ENCODE measurements at regions not wholly inside any gene's neighbourhood (a gene's known extent, or its start where the extent isn't known, plus 50 kb on each side); places are given as distances from the start of the nearest gene placed in this dataset.

DNA sequence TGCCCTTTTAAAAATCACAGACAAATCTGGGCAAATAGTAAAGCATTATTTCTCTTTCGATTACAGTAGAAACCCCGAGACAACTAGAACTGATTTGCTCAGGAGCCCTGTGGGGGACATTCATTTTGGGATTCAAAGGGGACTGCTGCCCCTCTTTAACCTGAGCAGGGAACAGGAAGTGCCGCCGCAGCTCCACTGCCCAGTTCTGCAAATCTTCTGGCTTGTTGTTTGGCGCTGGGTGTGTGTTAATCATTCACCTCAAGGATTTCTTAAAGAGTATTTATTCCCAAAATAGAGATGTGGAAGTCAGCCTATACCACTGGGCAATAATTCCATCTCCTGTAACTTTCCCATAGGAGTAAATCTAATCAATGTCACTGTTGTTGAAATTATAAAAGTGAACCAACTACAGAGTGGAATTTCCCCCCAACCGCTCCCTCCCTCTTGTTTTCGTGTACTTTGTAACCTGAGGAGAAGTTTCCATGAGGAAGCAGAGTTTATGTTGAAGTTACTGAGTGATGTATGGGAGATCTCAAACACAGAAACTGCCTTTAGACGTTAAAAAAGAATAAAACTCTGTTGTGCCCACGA lies 515.8 kb downstream of the KLF12 start:
- 35 to 48% (median 39%) methylated on average over 9 of the region's 9 CpGs for WGBS, 4 donors
- no peak overlapping the region for H3K4me3 ChIP-seq

DNA sequence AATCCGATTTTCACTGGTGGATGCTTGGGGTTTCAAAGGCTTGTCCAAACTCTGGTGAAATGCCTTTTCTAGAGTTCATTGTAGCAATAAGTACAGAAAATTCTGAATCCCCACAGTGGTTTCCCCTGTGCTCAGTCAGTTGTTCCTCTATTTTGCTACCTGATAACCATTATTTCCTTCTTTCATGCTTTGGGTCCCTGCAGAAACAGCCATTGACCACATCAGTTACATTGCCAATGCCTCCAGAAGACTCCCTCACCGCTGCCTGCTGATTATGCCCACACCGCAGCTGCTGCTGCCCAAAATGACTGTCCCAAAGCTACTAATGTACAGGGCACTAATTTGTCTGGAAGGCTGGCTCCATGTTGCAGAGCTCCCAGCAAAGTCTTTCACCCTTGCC lies 517.3 kb downstream of the KLF12 start:
- intact Hi-C loops (cut with DNase I): no loop called here
- WGBS, 4 donors: 73 to 86% (median 82%) methylated on average over 3 of the region's 3 CpGs
- no peaks in the 10 kb centered on the region for H3K27me3 ChIP-seq
- no peak overlapping the region for H3K27ac ChIP-seq
- H3K4me3 ChIP-seq: no peak overlapping the region
- H3K4me1 ChIP-seq (replicated peaks in 1 of 2): no peaks in the 10 kb centered on the region
- TF ChIP-seq, protein P1, sequence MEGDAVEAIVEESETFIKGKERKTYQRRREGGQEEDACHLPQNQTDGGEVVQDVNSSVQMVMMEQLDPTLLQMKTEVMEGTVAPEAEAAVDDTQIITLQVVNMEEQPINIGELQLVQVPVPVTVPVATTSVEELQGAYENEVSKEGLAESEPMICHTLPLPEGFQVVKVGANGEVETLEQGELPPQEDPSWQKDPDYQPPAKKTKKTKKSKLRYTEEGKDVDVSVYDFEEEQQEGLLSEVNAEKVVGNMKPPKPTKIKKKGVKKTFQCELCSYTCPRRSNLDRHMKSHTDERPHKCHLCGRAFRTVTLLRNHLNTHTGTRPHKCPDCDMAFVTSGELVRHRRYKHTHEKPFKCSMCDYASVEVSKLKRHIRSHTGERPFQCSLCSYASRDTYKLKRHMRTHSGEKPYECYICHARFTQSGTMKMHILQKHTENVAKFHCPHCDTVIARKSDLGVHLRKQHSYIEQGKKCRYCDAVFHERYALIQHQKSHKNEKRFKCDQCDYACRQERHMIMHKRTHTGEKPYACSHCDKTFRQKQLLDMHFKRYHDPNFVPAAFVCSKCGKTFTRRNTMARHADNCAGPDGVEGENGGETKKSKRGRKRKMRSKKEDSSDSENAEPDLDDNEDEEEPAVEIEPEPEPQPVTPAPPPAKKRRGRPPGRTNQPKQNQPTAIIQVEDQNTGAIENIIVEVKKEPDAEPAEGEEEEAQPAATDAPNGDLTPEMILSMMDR (IDR thresholded peaks at IDR 0.05): no peak
- TF ChIP-seq POLR2A (IDR thresholded peaks at IDR 0.05): no peak
- no peak for DNase-seq
- H3K36me3 ChIP-seq (replicated peaks in 1 of 2): no peaks in the 10 kb centered on the region
- H3K9me3 ChIP-seq (replicated peaks in 1 of 3): no peaks in the 10 kb centered on the region

More for the DNA sequence above, 515.8 kb downstream of the KLF12 start:
- no peak overlapping the region for H3K27ac ChIP-seq
- no peaks in the 10 kb centered on the region for H3K36me3 ChIP-seq (replicated peaks in 1 of 2)
- DNase-seq: no peak
- H3K27me3 ChIP-seq: no peaks in the 10 kb centered on the region
- intact Hi-C loops (cut with DNase I): no loop called here
- no peaks in the 10 kb centered on the region for H3K4me1 ChIP-seq (replicated peaks in 1 of 2)
- H3K9me3 ChIP-seq (replicated peaks in 1 of 3): no peaks in the 10 kb centered on the region
- TF ChIP-seq, protein P1 (IDR thresholded peaks at IDR 0.05): no peak
- no peak for TF ChIP-seq POLR2A (IDR thresholded peaks at IDR 0.05)

DNA sequence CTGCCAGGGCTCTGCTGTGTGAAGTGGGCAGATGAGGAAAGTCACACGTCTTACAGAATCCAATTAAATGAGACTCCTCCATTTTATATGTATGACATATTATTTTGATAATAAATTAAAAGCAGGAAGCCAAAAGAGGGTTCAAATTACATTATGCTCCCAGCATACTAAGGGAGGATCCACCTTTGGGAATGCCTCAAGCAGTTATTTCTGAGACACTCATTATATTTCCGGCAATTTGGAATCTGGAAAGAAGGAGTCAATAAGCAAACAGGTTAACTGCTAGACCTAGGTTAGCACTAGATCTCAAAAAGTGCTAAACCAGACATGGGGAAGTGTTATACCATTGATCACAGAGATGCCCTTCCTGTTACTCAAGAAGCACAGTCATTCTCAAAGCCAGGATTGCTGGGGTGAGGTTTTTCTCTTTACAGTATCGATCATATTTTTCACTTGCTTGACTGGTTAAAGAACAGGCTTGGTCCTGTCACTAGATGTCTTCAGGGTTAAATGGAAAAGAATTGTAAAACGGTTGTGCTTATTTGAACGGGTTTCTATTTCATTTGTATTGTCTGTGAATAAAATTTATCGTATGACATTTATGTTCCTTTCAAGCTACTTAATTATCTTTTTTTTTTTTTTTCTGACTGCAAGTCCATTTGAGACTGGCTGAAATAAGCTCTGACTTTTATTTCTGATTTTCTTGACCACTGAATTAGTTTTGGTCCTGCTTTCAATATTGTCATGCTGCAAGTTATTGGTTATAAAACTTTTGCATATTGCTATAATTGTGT lies 523.2 kb downstream of the KLF12 start:
- 67 to 69% (median 67%) methylated on average over 6 of the region's 6 CpGs for WGBS, 4 donors

More for the DNA sequence above, 523.2 kb downstream of the KLF12 start:
- Histone ChIP-seq H3K27me3 (no peaks in the 10 kb centered on the region), H3K9me3 (replicated peaks in 1 of 3) (no peaks in the 10 kb centered on the region), H3K4me1 (replicated peaks in 1 of 2) (no peaks in the 10 kb centered on the region), H3K36me3 (replicated peaks in 1 of 2) (no peaks in the 10 kb centered on the region), H3K27ac (no peak overlapping the region), H3K4me3 (no peak overlapping the region)
- intact Hi-C loops (cut with DNase I): no loop called here
- TF ChIP-seq, protein P1 (IDR thresholded peaks at IDR 0.05): no peak
- no peak for TF ChIP-seq POLR2A (IDR thresholded peaks at IDR 0.05)
- no peak for DNase-seq
